ENCODE measurements at regions not wholly inside any gene's neighbourhood (a gene's known extent, or its start where the extent isn't known, plus 50 kb on each side); places are given as distances from the start of the nearest gene placed in this dataset.

DNA sequence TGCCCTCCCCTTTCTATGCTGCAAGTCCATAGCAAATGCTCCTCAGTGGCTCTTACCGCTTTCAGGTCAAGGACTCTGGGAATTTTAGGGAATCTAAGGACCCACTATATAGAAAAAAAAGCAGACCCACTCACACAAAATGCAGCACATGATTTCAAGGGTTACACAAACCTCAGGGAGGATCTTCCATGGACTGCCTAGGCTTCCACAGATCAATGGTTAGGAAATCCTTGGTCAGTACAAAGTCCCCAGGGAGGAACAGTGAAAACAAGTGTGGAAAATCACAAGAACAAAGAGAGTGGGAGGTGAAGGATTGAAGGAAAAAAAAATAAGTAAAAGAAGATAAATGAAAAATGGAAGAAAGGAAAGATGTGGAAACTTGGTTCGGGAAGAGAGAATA is 188.4 kb downstream of the AHR start:
- TF ChIP-seq POLR2A (IDR thresholded peaks at IDR 0.05) (no peak), CTCF (IDR thresholded peaks at IDR 0.05) (no peak)

Measured in right lobe of liver (tissue), 4 donors.